NCI-H748 (cell line): ENCODE measurements at regions not wholly inside any gene's neighbourhood (a gene's known extent, or its start where the extent isn't known, plus 50 kb on each side); places are given as distances from the start of the nearest gene placed in this dataset.

Source experiments
- DNase-seq: peaks from one replicate; lab custom pipeline; 2025; ENCODE audit not compliant: unreplicated experiment; lab: John Stamatoyannopoulos, UW

DNA sequence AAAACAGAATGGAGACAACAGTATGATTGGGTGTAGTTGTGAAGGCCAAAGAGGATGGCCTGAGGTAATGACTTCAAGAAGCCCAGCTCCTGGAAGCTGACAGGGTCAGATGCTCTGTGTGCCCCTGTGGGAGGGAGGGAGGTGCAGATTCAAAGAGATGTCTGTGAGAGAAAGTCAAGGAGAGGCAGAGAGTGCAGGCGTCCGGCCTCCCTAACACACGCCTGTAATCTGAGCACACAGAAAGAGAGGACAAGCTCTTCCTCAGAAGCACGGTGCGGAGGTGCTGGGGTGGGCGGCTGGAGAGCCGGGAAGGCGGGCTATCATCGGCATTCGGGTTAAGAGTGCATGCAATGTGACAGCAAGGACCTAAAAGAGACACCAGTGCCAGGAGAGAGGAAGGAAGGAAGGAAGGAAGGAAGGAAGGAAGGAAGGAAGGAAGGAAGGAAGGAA is 238.2 kb upstream of the HES1 start:
- DNase-seq, result no peak

DNA sequence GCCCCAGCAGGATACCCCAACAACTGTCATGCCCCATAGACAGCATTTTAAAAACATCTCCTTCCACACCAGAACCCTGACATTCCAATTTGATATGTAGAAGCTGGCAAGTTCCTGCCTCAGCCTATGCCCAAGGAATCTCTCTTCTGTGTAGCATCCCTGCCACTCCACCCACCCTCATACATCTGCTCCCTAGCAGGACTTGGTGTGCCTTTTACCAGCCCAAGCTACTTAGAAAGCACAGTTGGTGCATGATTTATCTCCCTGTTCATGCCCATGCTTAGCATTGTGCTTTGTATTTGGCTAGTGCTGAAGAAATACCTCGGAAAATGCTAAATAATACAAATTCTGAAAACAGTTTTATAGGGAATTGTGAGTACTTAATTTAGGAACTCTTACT is 236.9 kb upstream of the HES1 start:
- DNase-seq, result no peak

DNA sequence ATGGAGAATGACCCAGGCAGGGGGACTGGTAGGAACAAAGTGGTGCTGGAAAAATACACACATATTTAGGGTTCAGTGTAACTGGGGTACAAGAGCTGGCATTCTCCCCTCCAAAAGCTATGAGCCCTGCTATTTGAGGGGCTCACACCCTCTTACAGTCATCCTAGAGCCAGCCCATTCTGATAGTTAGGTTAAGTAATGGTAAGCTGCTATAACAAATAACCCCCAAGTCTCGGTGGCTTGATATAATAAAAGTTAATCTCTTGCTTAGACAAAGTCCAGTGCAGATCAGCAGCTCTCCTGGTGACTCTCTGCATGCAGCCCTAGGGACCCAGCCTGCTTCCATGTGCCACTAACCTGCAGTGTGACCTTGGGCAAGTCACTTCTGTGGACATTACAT is 234.9 kb upstream of the HES1 start:
- no peak for DNase-seq

- peak; percentile 49 for DNase-seq
Measured at GRCh38 chr3:193902607-193903511, 233.1 kb upstream of the HES1 start.

- DNase-seq, result no peak
Measured at GRCh38 chr3:193903512-193903817, 232.5 kb upstream of the HES1 start.

- DNase-seq, result no peak
Measured at GRCh38 chr3:193903966-193904365, 232.0 kb upstream of the HES1 start.

DNA sequence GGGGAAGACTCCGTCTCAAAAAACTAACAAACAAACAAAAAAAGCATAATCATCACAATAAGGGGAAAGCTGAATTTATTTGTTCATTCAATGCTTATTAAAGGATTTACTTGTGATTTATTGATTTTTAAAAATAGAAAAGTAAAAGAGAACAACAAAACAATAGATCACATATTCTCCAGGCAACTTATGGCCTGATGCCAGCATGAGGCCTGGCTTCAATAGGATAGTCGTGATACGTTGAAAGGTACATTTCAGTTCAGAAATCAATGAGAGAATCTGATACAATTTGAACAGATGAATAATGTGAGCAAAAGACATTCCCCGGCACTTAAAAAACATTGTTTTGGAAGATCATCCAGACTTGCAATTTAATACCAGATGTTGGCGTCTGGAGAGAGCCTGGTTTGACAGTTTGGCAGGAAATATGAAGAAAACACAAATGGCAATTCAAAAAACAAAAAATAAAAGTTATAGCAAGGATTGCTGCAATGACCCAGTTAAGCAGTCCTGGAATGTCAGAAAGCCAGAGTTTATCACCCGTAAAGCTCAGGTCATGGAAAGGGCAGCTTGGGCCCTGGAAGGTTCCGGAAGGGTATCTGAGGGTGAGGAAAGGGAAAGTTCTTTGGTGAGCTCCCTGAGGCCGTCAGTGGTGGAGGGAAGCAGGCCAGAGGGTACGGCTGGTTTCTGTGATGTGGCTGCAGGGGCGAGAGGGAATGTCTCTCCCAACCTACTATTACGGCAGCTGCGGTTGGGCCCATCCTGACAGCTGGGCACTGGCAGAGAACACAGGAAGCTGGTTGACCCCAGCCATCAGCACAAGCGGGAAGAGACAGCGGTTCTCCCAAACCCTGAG is 230.2 kb upstream of the HES1 start:
- no peak for DNase-seq

GRCh38 chr3:193906849-193907410 is 229.0 kb upstream of the HES1 start:
- no peak for DNase-seq

GRCh38 chr3:193908181-193908744 is 227.7 kb upstream of the HES1 start:
- no peak for DNase-seq

DNA sequence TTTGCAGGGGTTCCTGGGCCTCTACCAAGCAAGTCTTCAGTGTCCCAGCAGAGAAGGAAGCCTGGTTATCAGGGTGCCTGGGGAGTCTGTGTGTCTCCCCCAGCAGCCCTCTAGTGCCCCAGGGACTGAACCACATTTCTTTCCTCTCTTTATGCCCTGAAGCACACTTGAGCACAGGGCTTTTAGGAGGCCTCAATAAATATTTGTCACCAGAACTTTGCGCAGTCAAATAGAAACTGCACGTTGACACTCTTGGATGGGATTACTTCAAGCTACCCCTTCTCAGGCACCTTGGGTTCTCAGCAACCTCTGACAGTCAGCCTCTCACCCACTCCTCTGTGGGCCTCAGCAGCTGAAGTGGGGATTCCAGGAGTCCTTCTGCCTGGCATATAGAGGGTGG is 226.6 kb upstream of the HES1 start:
- no peak for DNase-seq

GRCh38 chr3:193910310-193910709 is 225.6 kb upstream of the HES1 start:
- DNase-seq, result no peak

DNA sequence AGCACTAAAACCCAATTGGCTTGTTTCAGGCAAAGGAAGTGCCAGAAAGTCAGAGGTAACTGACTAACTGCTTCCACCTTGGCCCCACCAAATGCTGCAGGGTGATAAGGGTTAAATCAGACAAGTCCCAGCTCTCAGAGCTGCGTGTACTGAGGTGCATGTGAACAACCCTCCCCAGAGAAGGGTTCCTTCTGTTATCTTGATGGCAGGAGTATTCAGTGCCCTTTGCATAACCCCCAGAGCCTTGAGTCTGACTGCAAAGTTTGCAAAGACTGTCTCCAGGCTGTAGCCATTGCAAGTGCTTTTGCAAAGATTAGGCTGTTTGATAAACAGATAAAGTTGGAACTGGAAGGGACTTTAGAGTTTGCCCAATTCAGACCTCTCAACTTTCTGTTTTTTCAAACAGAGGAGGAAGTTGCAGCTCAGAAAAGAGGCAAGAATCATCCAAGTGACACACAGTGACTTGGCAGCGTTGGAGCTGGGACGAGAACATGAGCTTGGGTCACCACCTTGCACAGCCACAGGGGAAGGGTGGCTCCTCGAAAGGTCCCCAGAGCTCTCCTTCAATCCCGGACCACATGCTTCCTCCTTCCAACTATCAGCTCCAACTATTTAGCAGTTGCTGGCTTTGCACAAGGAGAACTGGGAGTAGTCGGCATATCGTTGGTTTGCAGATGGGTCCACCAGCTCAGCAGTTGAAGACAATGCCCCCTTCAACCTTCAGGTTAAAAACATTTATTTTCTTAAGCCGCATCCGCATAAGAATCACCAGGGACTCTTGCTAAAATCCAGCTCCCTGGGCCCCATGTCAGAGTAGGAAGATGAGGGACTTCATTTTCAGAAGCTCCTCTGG is 224.8 kb upstream of the HES1 start:
- no peak for DNase-seq

DNA sequence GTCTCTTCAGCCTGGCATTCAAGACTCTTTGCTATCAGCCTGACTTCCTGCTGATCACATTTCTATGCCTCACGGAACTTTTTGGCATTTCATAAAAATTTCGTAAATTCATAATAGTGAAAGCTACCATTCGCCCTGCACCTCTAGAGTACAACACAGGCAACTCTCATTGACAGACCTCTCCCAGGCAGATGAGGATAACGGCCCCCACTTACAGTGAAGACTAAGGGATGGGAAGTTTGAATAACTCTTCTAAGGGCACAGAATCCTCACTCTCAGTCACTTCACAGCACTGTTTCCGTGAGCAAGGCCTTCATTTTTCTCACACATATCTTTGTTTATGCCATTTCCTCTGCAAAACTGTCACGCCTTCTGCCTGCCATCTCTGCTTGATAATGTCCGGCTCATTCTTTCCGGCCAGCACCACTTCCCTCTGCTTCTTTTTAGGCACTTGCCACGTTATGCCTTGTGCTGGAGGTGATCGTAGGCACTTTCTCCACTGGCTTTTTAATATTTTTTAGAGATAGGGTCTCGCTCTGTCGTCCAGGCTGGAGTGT is 224.1 kb upstream of the HES1 start:
- no peak for DNase-seq

DNA sequence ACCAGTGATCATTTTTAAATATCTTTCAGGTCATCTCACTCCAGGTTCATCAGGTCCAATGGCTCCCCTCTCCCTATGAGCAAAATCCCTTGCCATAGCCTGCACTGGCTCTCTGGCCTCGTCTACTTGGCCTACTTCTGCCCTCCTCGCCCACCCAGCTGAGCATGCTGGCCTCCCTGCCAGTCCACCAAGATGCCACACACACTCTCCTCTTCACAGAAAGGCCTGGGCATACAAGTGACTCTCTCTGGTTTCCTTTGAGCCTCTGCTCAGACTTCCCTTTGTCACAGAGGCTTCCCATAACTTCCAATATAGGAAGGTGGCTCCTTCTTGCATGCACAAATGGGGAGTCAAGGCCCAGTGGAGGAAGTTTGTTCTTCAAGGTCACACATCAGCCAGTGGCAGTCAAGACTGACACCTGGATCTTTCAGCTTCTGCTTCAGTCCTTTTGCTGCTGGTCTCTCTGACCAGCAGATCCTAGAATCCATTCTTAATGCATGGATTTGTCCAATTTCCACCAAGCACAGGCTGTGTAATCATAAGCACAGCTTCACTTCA is 223.2 kb upstream of the HES1 start:
- no peak for DNase-seq

- DNase-seq, result no peak
Measured at GRCh38 chr3:193914602-193915001, 221.3 kb upstream of the HES1 start.

DNA sequence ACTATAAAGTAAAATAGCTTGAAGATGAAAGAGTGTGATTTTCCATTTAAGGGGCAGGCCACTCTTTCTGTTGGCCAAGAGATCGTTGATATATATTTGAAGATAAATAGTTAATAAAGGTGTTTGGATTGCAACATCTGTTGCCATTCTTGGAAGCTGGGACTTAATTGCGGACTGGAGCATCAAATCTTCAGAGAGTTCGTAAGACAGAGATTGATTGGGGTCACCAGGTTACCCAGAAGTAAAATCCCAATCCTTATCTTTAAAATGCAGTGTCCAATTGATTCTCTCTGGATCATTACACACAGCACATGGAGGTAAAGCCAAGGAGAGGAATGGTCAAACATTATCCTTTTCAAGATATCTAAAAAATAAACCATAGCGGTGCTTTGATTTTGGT is 220.8 kb upstream of the HES1 start:
- no peak for DNase-seq

DNA sequence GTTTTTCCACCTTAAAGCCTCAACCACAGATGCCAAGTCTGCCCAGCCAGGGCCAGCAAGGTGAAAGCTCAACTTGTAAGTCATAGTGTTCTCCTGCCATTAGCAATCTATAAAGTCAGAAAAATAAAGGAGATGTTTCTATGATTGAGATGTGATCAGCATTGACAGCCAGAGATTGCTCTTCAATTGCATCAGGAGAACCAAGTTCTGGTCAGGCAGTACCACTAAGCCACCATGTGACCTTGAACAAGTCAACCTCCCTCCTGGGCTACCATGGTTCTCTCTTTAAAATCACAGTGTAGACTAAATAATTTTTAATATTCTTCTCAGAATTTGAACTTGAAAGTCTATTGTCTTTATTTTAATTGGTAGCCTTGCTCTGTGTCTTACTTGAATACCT is 220.3 kb upstream of the HES1 start:
- DNase-seq, result no peak

GRCh38 chr3:193917158-193917557 is 218.8 kb upstream of the HES1 start:
- DNase-seq, result no peak

GRCh38 chr3:193921465-193921864 is 214.5 kb upstream of the HES1 start:
- DNase-seq, result no peak
